Nephron (organoid): ENCODE measurements at regions not wholly inside any gene's neighbourhood (a gene's known extent, or its start where the extent isn't known, plus 50 kb on each side); places are given as distances from the start of the nearest gene placed in this dataset.
A peak's percentile ranks its signal among the peaks of the same experiment; 100 is the strongest.

Experiments used
- H3K27ac Mint-ChIP-seq, 3 experiments: 2 replicates each; pipeline ENCODE4 v1.8.0; 2020; ENCODE audit warnings: mixed read lengths in 3 of 3, mild to moderate bottlenecking in 2 of 3, moderate library complexity in 1 of 3
- H3K27me3 Mint-ChIP-seq: 2 replicates; pipeline ENCODE4 v1.8.0; 2021; ENCODE audit warnings: low read depth, mild to moderate bottlenecking, moderate library complexity, mixed read lengths
- H3K36me3 Mint-ChIP-seq: 2 replicates; pipeline ENCODE4 v1.8.0; 2020; ENCODE audit warnings: low read depth, mixed read lengths
- H3K4me1 Mint-ChIP-seq: 2 replicates; pipeline ENCODE4 v1.8.0; 2020; ENCODE audit warnings: mixed read lengths
- H3K4me3 Mint-ChIP-seq, 3 experiments: 2 replicates each; pipeline ENCODE4 v1.8.0; 2020; ENCODE audit warnings: mild to moderate bottlenecking in 3 of 3, mixed read lengths in 3 of 3, moderate library complexity in 2 of 3
- H3K9me3 Mint-ChIP-seq: 2 replicates; pipeline ENCODE4 v1.8.0; 2020; ENCODE audit warnings: mixed read lengths
- CTCF ChIP-seq, 3 experiments: fragments of 200-600 bp; sonication (generic); IDR thresholded peaks; one replicate each; pipeline ENCODE4 v1.5.0; 2021; ENCODE audit warnings: antibody characterized with exemption in 3 of 3; ENCODE audit not compliant: unreplicated experiment in 3 of 3

GRCh38 chr2:41934329-41934958, 113.4 kb upstream of the PKDCC start:
- H3K36me3 Mint-ChIP-seq: no peaks in the 10 kb centered on the region
- TF ChIP-seq CTCF (IDR thresholded peaks at IDR 0.05; ENCODE audit: unreplicated experiment in 3 of 3): no peak
- H3K4me1 Mint-ChIP-seq: peaks cover 95% of the 10 kb centered on the region
- peak overlapping the region; percentile 96 to 99 (median 98) for H3K27ac Mint-ChIP-seq
- no peaks in the 10 kb centered on the region for H3K9me3 Mint-ChIP-seq
- H3K4me3 Mint-ChIP-seq: peak overlapping the region; percentile 28 to 75 (median 72)
- peaks cover 4% of the 10 kb centered on the region for H3K27me3 Mint-ChIP-seq

DNA sequence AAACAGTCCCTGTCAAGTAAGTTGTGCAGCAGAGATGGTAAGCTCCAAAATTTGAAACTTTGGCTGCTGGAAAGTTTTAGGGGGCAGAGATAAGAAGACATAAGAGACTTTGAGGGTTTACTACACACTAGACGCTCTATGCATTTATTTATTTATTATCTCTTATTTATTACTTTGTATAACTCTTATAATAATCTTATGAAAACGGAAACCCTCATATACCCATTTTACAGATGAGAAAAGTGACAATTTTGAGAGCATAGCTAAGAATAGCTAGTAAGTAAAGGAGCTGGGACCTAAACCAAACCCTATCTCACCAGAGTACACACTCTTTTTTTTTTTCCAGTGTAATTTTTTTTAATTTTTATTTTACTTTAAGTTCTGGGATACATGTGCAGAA, 112.8 kb upstream of the PKDCC start:
- Mint-ChIP-seq H3K27me3 (peaks cover 4% of the 10 kb centered on the region), H3K4me1 (peaks cover 95% of the 10 kb centered on the region), H3K4me3 (peak overlapping the region in 2 of 3 experiments; percentile 61 to 75), H3K9me3 (no peaks in the 10 kb centered on the region), H3K36me3 (no peaks in the 10 kb centered on the region), H3K27ac (peak overlapping the region; percentile 96 to 99 (median 98))
- no peak for TF ChIP-seq CTCF (IDR thresholded peaks at IDR 0.05; ENCODE audit: unreplicated experiment in 3 of 3)

DNA sequence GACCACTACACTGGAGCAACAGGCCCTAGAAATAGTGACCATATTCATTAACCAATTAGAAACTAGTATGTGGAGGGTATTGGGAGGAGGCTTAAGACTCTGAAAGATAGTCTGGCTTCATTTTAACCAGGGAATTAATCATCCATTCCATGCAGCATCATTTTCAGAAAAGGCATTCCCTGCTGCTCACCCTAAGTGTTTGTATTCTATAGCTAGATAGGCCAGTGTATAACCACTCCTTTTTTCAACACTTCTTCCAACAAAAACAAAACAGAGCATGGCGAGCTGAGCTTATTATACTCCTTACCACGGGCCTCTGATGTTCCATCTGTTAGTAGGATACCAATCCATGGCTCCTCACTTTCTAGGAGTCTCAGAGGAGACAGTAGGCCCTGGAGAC, 112.0 kb upstream of the PKDCC start:
- H3K9me3 Mint-ChIP-seq: no peaks in the 10 kb centered on the region
- H3K27me3 Mint-ChIP-seq: peaks cover 4% of the 10 kb centered on the region
- no peak for TF ChIP-seq CTCF (IDR thresholded peaks at IDR 0.05; ENCODE audit: unreplicated experiment in 3 of 3)
- H3K36me3 Mint-ChIP-seq: no peaks in the 10 kb centered on the region
- peak overlapping the region in 1 of 3 experiments; percentile 19 for H3K4me3 Mint-ChIP-seq
- H3K27ac Mint-ChIP-seq: peak overlapping the region; percentile 89 to 99 (median 99)
- peaks cover 95% of the 10 kb centered on the region for H3K4me1 Mint-ChIP-seq

DNA sequence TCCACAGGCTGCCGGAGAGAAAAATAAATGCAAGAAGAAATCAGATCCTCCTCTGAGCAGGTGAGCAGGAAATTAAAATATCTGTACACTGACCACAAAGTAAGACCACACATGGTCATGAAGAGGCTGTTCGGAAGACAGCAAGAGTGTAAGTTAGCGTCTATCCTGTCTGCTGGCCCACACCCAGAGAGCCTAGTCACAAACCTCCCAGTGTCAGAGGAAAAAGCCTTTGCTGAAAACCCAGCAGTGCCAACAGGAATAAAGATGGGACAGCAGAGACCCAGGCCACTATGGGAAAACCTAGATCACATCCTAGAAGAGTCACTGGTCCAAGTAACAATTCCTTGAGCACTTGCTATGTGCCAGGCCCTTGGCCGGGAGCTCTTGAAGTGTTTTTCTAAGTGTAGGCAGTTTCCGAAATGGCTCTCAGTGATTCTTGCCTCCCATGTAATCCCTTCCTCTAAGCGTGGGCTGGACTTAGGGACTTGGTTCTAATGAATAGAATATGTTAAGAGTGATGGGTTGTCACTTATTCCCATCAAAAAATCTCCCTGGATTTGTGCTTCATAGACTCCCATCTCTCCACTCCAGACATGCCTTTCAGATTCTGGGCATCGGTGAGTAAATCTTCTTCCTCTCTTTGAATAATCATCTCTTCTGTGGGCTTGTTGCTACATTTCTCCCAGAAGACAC, 110.9 kb upstream of the PKDCC start:
- Mint-ChIP-seq H3K27me3 (peaks cover 4% of the 10 kb centered on the region), H3K4me3 (peak overlapping the region in 2 of 3 experiments; percentile 24 to 27), H3K4me1 (peaks cover 93% of the 10 kb centered on the region), H3K27ac (peak overlapping the region; percentile 89 to 99 (median 99)), H3K9me3 (no peaks in the 10 kb centered on the region), H3K36me3 (no peaks in the 10 kb centered on the region)
- no peak for TF ChIP-seq CTCF (IDR thresholded peaks at IDR 0.05; ENCODE audit: unreplicated experiment in 3 of 3)

DNA sequence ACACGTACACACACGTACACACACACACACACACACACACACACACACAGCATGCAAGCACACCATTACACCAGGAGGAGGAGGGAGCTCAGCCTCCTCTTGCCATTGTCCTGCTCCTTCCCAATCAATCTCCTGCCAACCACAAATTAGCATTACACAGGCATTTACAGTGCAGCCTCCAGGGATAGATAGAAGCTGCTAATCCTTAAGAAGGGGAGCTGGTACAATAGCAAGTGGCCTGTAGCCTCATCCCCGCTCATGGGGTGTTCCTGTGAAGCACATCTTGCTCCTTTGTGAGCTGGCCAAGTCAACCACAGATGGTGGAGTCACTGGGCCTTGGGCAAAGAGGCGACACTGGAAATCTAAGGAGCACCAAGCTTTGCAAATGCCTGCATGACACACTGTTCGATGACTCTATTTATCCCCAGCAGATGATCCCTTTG, 110.3 kb upstream of the PKDCC start:
- Mint-ChIP-seq H3K27me3 (peaks cover 4% of the 10 kb centered on the region), H3K4me1 (peaks cover 92% of the 10 kb centered on the region), H3K9me3 (no peaks in the 10 kb centered on the region), H3K27ac (peak overlapping the region; percentile 89 to 99 (median 99)), H3K4me3 (peak overlapping the region in 2 of 3 experiments; percentile 24 to 27), H3K36me3 (no peaks in the 10 kb centered on the region)
- no peak for TF ChIP-seq CTCF (IDR thresholded peaks at IDR 0.05; ENCODE audit: unreplicated experiment in 3 of 3)
